ENCODE measurements at regions not wholly inside any gene's neighbourhood (a gene's known extent, or its start where the extent isn't known, plus 50 kb on each side); places are given as distances from the start of the nearest gene placed in this dataset.
"Not testable (repeated sequence)": the region's sequence is repeated elsewhere in the genome, so short reads cannot be mapped to it uniquely, and the experiment has no call there.

- no peak for DNase-seq (ENCODE audit: low spot score)
Measured at GRCh38 chr6:79150733-79151132, 72.7 kb upstream of the PHIP start.

- no peak for DNase-seq (ENCODE audit: low spot score)
Measured at GRCh38 chr6:79149884-79150283, 71.8 kb upstream of the PHIP start.

- DNase-seq (ENCODE audit: low spot score) = no peak
Measured at GRCh38 chr6:79146421-79146820, 68.4 kb upstream of the PHIP start.

DNA sequence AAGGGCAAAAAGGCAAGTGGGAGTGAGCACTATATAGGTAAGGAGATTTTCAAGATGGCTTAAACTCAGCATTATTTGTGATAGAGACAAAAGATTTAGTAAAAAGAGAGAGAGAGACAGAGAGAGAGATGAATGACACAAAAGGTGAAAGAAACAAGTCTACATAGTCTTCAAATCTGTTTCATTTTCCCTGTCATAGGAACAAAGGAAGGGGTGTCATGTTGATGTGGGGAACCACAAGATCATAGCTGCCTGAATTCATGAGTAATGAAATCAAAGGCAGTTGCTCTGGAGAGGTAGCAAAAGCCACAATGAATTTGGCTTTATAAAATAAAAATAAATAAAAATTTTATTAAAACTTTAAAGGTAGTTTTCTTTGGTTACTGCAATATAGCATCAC, 67.2 kb upstream of the PHIP start:
- no peak for DNase-seq (ENCODE audit: low spot score)

GRCh38 chr6:79143320-79143898, 65.4 kb upstream of the PHIP start:
- DNase-seq (ENCODE audit: low spot score) = peak; percentile 21

DNA sequence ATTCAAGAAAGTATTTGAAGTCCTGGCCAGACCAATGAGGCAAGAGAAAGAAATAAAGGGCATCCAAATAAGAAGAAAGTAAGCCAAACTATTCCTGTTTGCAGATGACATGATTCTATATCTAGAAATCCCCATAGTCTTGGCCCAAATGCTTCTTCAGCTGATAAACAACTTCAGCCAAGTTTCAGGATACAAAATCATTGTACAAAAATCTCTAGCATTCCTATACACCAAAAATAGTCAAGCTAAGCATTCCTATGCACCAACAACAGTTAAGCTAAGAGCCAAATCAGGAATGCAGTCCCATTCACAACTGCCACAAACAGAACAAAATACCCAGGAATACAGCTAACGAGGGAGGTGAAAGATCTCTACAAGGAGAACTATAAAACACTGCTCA, 60.1 kb upstream of the PHIP start:
- DNase-seq (ENCODE audit: low spot score) = no peak

DNA sequence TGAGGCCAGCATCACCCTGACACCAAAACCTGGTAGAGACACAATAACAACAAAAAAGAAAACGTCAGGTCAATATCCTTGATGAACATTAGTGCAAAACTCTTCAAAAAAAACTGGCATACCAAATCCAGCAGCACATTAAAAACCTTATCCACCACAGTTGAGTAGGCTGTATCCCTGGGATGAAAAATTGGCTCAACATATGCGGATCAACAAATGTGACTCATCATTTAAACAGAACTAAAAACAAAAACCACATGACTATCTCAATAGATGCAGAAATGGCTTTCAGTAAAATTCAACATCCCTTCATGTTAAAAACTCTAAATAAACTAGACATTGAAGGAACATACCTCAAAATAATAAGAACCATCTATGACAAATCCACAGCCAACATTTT, 59.6 kb upstream of the PHIP start:
- DNase-seq (ENCODE audit: low spot score) = no peak

GRCh38 chr6:79135973-79136470, 58.0 kb upstream of the PHIP start:
- no peak for DNase-seq (ENCODE audit: low spot score)

DNA sequence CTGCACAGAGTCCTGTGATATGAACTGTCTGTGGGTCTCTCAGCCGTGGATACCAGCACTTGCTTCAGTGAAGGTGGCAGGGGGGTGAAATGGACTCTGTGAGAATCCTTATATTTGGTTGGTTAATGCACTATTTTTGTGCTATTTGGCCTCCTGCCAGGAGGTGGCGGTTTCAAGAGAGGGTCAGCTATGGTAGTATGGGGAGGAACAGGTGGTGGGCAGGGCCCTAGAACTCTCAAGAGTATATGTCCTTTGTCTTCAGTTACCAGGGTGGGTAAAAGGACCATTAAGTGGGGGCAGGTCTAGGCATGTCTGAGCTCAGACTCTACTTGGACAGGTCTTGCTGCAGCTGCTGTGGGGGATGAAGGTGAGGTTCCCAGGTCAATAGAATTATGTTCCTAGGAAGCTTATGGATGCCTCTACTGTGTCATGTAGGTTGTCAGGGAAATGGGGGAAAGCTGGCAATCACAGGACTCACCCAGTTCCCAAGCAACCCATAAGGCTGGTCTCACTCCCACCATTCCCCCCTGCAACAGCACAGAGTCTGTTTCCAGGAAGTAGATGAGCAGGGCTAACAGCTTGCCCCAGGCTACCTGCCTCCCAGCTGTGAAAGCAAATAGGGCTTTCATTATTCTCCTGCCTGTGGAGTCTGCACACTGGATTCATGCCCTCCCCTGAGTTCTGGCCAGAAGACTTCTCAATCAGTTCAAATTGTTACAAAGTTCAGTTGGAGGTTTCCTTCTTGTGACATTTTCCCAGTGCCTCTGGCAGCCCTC, 56.8 kb upstream of the PHIP start:
- DNase-seq (ENCODE audit: low spot score) = no peak

DNA sequence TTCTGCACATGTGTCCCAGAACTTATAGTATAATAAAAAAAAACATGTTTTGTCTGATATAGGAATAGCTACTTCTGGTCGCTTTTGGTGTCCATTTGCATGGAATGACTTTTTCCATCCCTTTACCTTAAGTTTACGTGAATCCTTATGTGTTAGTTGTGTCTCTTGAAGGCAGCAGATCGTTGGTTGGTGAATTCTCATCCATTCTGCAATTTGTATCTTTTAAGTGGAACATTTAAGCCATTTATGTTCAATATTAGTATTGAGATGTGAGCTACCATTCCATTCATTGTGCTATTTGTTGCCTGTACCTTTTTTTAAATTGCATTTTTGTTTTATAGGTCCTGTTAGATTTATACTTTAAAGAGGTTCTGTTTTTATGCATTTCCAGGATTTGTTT, 55.1 kb upstream of the PHIP start:
- DNase-seq (ENCODE audit: low spot score) = no peak

DNA sequence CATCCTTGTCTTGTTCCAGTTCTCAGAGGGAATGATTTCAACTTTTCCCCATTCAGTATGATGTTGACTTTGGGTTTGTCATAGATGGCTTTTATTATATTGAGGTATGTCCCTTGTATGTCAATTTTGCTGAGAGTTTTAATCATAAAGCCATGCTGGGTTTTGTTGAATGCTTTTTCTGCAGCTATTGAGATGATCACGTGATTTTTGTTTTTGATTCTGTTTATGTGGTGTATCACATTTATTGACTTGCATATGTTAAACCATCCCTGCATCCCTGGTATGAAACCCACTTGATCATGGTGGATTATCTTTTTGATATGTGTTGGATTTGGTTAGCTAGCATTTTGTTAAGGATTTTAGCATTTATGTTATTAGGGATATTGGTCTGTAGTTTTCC, 53.2 kb upstream of the PHIP start:
- not testable (repeated sequence) for DNase-seq (ENCODE audit: low spot score)

Measured in kidney tubule cell (primary cell).